ENCODE measurements at regions not wholly inside any gene's neighbourhood (a gene's known extent, or its start where the extent isn't known, plus 50 kb on each side); places are given as distances from the start of the nearest gene placed in this dataset.

DNA sequence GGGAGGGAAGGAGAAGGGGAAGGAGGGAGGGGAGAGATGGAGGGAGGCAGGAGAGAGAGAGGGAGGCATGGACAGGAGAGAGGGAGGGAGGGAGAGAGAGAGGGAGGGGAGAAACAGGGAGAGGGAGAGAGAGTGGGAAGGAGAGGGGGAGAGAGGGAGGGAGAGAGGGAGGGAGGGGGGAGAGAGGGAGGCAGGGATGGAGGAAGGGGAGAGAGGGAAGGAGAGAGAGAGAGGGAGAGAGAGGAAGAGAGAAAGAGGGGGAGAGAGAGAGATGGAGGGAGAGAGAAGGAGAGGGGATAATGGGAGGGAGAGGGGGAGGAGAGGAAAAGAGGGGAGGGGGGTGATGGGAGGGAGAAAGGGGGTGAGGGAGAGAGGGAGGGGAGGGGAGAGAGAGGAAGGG lies 86.8 kb upstream of the VSTM2B start:
- no peak overlapping the region for H3K4me3 ChIP-seq (ENCODE audit: low read length)
- TF ChIP-seq, protein P1, sequence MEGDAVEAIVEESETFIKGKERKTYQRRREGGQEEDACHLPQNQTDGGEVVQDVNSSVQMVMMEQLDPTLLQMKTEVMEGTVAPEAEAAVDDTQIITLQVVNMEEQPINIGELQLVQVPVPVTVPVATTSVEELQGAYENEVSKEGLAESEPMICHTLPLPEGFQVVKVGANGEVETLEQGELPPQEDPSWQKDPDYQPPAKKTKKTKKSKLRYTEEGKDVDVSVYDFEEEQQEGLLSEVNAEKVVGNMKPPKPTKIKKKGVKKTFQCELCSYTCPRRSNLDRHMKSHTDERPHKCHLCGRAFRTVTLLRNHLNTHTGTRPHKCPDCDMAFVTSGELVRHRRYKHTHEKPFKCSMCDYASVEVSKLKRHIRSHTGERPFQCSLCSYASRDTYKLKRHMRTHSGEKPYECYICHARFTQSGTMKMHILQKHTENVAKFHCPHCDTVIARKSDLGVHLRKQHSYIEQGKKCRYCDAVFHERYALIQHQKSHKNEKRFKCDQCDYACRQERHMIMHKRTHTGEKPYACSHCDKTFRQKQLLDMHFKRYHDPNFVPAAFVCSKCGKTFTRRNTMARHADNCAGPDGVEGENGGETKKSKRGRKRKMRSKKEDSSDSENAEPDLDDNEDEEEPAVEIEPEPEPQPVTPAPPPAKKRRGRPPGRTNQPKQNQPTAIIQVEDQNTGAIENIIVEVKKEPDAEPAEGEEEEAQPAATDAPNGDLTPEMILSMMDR (IDR thresholded peaks at IDR 0.05; ENCODE audit: insufficient read depth, low read depth, low read length, missing control alignments), result no peak
- DNase-seq (ENCODE audit: low read depth), result no peak

- TF ChIP-seq, protein P1 (IDR thresholded peaks at IDR 0.05; ENCODE audit: insufficient read depth, low read depth, low read length, missing control alignments), result no peak
Observed at GRCh38 chr19:29439688-29440550, 85.9 kb upstream of the VSTM2B start.

DNA sequence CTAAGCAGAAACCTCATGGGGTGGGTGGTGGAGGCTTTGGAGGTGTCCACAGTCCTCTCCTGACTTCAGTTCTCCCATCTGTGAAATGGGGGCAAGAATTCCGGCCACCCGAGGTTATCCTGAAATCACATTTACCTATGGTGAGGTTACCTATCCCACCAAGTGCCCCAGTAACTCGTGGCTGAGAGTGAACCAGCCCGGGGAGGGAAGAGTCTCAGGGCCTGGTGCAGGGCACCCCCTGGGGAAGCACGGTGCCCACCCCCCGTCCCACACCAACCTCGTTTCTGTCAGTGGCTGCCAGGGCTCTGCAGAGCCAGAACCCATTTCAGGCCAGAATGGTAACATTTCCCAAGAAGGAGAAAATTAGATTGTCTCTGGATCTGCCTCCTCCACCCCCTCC lies 83.7 kb upstream of the VSTM2B start:
- TF ChIP-seq, protein P1 (IDR thresholded peaks at IDR 0.05; ENCODE audit: insufficient read depth, low read depth, low read length, missing control alignments), result no peak
- DNase-seq (ENCODE audit: low read depth), result no peak
- H3K4me3 ChIP-seq (ENCODE audit: low read length), result no peak overlapping the region

More at GRCh38 chr19:29439688-29440550, 85.9 kb upstream of the VSTM2B start:
- DNase-seq (ENCODE audit: low read depth), result no peak
- no peak overlapping the region for H3K4me3 ChIP-seq (ENCODE audit: low read length)

DNA sequence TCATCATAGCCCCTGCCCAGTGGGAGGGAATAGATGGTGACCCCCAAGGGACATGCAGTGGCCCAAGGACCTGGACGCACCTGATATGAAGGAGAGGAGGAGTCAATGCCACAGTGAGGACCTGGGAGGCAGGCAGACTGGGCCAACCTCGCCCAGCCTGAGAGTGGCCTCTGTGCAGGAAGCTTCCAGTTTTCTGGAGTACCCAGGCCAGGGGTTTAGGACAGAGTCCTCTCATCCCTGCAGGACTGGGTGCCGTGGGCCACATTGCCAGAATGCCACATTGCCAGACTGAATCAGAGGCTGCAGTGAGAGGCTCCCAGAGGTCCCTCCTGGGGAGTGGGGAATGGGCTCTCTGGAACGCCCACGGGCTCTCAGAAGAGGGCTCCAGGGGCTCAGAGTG lies 82.9 kb upstream of the VSTM2B start:
- no peak overlapping the region for H3K4me3 ChIP-seq (ENCODE audit: low read length)
- no peak for DNase-seq (ENCODE audit: low read depth)
- TF ChIP-seq, protein P1 (IDR thresholded peaks at IDR 0.05; ENCODE audit: insufficient read depth, low read depth, low read length, missing control alignments), result no peak

GRCh38 chr19:29445246-29445645 lies 80.5 kb upstream of the VSTM2B start:
- no peak for DNase-seq (ENCODE audit: low read depth)
- TF ChIP-seq, protein P1 (IDR thresholded peaks at IDR 0.05; ENCODE audit: insufficient read depth, low read depth, low read length, missing control alignments), result no peak
- no peak overlapping the region for H3K4me3 ChIP-seq (ENCODE audit: low read length)

DNA sequence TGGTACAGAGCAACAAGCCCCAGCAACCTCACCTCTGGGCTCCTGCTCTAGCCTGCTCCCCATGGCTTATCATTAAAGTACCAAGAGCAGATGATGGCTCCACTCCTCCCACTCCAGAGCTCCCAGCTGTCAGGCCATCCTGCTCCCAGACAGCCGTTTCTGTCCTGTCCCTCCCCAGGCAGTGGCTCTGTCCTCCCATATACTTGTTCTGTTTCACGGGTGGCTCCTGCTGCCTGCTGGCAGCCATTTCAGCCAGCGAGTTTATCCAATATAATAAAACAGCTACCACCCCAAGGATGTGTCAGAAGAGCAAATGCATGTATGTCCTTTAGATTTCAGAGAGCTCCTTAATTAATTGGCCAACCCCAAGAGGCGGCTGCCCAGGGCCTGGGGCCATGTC lies 79.4 kb upstream of the VSTM2B start:
- H3K4me3 ChIP-seq (ENCODE audit: low read length), result no peak overlapping the region
- TF ChIP-seq, protein P1 (IDR thresholded peaks at IDR 0.05; ENCODE audit: insufficient read depth, low read depth, low read length, missing control alignments), result no peak
- DNase-seq (ENCODE audit: low read depth), result no peak

- TF ChIP-seq, protein P1 (IDR thresholded peaks at IDR 0.05; ENCODE audit: insufficient read depth, low read depth, low read length, missing control alignments), result no peak
- H3K4me3 ChIP-seq (ENCODE audit: low read length), result no peak overlapping the region
- no peak for DNase-seq (ENCODE audit: low read depth)
Observed at GRCh38 chr19:29448046-29448445, 77.7 kb upstream of the VSTM2B start.

Data from epithelial cell of esophagus (primary cell).